ENCODE measurements at regions not wholly inside any gene's neighbourhood (a gene's known extent, or its start where the extent isn't known, plus 50 kb on each side); places are given as distances from the start of the nearest gene placed in this dataset.
"Not testable (repeated sequence)": the region's sequence is repeated elsewhere in the genome, so short reads cannot be mapped to it uniquely, and the experiment has no call there.

DNA sequence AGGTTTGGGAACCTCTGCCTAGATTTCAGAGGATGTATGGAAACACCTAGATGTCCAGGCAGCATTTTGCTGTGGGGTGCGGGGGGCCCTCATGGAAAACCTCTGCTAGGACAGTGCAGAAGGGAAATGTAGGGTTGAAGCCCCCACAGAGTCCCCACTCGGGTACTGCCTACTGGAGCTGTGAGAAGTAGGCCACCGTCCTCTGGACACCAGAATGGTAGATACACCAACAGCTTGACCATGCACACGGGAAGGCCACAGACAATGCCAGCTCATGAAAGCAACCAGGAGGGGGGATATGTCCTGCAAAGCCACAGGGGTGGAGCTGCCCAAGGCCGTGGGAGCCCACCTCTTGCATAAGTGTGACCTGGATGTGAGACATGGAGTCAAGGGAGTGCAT, 1336.5 kb downstream of the SPATA31A7 start:
- POLR2A ChIA-PET, CTCF ChIA-PET: not testable (repeated sequence)

DNA sequence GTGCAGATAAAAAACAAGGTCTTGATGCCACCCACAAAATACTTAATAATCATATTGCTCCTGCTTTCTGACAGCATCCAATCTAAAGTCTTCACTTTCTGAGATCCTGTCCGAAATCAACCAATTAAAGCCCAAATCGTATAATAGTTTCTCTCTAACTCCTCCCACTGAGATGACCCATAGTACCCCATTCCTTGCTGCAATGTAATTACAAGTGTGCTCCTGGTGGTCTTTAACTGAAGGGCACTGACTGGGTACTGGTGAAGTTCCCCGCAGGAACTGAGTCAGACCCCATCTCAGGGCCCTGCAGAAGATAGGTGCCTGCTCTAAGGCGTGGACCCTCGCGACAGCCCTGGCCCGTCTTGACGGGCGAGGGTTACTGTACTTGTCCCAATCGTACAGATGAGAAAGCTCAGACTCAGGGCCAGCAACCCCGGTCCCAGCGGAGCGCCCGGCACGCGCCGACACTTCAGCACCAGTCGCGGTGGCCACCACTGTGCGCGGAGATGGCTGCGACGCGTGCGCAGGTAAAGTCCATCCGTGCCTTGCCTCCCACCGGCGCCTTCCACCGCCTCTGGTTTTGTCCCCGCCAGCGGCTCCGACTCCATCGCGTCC, 1342.4 kb downstream of the SPATA31A7 start:
- POLR2A ChIA-PET; CTCF ChIA-PET; DNase-seq (ENCODE audit: low read depth, low spot score): not testable (repeated sequence)
- peak overlapping the region; percentile 45 for H3K4me3 ChIP-seq (ENCODE audit: low read depth, low read length)

More for the DNA sequence above, 1336.5 kb downstream of the SPATA31A7 start:
- DNase-seq (ENCODE audit: low read depth, low spot score); H3K4me3 ChIP-seq (ENCODE audit: low read depth, low read length): not testable (repeated sequence)

GRCh38 chr9:62532777-62533173, 1342.9 kb downstream of the SPATA31A7 start:
- POLR2A ChIA-PET; DNase-seq (ENCODE audit: low read depth, low spot score); CTCF ChIA-PET: not testable (repeated sequence)
- H3K4me3 ChIP-seq (ENCODE audit: low read depth, low read length), result peak overlapping the region; percentile 38

- H3K4me3 ChIP-seq (ENCODE audit: low read depth, low read length); CTCF ChIA-PET; DNase-seq (ENCODE audit: low read depth, low spot score); POLR2A ChIA-PET: not testable (repeated sequence)
Measured at GRCh38 chr9:62550539-62550938, 1360.7 kb downstream of the SPATA31A7 start.

DNA sequence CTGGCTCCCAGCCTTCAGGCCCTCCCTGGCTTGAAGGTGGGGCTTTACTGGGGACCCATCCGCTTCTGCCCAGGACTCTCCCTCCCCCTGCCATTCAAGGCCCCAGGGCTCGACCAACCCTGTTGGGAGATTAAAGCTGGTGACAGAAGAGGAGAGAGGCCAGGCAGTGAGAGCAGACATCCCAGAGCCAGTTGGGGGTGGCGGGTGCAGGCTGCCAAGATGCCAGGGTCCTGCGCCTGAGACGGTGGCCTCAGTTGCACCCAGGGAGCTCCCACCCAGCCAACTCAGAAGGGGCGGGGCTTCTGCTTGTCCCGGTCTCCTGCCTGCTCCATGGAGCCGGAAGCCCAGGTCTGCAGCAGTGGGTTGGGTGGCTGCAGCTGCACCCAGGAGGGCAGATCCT, 1370.8 kb downstream of the SPATA31A7 start:
- H3K4me3 ChIP-seq (ENCODE audit: low read depth, low read length); POLR2A ChIA-PET; CTCF ChIA-PET; DNase-seq (ENCODE audit: low read depth, low spot score): not testable (repeated sequence)

- H3K4me3 ChIP-seq (ENCODE audit: low read depth, low read length); CTCF ChIA-PET; POLR2A ChIA-PET: not testable (repeated sequence)
Measured at GRCh38 chr9:62565132-62565531, 1375.3 kb downstream of the SPATA31A7 start.

DNA sequence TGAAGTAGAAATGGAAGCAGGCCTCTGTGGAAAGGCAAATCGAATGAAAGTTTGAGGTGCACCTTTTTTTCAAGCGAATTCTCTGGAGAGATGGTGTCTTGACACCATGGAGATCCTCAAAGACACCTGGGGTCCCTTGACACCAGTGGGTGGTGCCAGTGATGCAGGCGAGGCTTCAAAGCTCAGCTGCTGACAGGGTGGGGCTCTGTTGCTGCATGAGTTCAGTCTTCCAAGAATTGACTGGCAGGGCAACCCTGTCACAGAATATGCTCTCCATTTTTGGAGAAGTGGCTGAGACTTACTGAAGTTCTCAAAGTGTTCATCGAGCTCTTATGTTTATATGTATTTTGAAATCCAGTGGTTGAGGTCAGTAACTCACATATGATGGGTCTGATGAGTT, 1376.6 kb downstream of the SPATA31A7 start:
- DNase-seq (ENCODE audit: low read depth, low spot score); POLR2A ChIA-PET; CTCF ChIA-PET; H3K4me3 ChIP-seq (ENCODE audit: low read depth, low read length): not testable (repeated sequence)

More at GRCh38 chr9:62565132-62565531, 1375.3 kb downstream of the SPATA31A7 start:
- not testable (repeated sequence) for DNase-seq (ENCODE audit: low read depth, low spot score)

- CTCF ChIA-PET; POLR2A ChIA-PET; H3K4me3 ChIP-seq (ENCODE audit: low read depth, low read length); DNase-seq (ENCODE audit: low read depth, low spot score): not testable (repeated sequence)
Measured at GRCh38 chr9:62597128-62597527, 1407.3 kb downstream of the SPATA31A7 start.

Measured in AG04449 (cell line).